Progenitor cell of endocrine pancreas (in vitro differentiated cells): ENCODE measurements at regions not wholly inside any gene's neighbourhood (a gene's known extent, or its start where the extent isn't known, plus 50 kb on each side); places are given as distances from the start of the nearest gene placed in this dataset.

Experiments used
- DNase-seq: peaks from one replicate; pipeline ENCODE4 v3.0.0; 2021; ENCODE audit warnings: low spot score; ENCODE audit not compliant: unreplicated experiment
- H3K27ac Mint-ChIP-seq: 2 replicates; pipeline ENCODE4 v1.8.0; 2021; ENCODE audit warnings: mild to moderate bottlenecking, moderate library complexity, mixed read lengths
- H3K27me3 Mint-ChIP-seq: 2 replicates; pipeline ENCODE4 v1.8.0; 2021; ENCODE audit warnings: mixed read lengths
- H3K36me3 Mint-ChIP-seq: 2 replicates; pipeline ENCODE4 v1.8.0; 2022; ENCODE audit warnings: mixed read lengths; ENCODE audit not compliant: insufficient read depth
- H3K4me1 Mint-ChIP-seq: 2 replicates; pipeline ENCODE4 v1.8.0; 2021; ENCODE audit warnings: low read depth, mixed read lengths
- H3K4me3 Mint-ChIP-seq: 2 replicates; pipeline ENCODE4 v1.8.0; 2021; ENCODE audit warnings: low read depth, mild to moderate bottlenecking, moderate library complexity, mixed read lengths
- H3K9me3 Mint-ChIP-seq: 2 replicates; pipeline ENCODE4 v1.8.0; 2021; ENCODE audit warnings: low read depth, mixed read lengths
- TF ChIP-seq, protein P1 (sequence below): fragments of 200-600 bp; sonication (generic); IDR thresholded peaks from one replicate; pipeline ENCODE4 v1.5.0; 2021; ENCODE audit warnings: antibody characterized with exemption, mild to moderate bottlenecking; ENCODE audit not compliant: unreplicated experiment

DNA sequence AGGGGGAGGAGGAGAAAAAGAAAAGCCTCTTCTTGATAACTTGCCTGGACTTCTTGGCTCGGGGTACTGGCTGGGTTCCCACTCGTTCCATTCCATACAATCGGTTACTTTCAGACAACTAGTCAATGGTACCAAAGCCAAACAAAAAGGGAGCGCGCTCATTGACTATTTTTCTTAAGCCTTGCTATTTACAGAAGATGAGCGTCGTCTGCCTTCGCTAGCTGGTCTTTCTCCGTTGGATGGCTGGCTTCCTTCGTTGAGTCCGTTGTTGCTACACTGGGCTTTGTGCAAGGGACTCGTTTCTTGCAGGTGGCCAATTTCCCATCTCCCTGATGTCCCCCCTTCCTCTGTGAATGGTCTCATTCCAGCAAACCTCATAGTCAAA is 260.4 kb downstream of the ZNF516 start:
- Mint-ChIP-seq H3K9me3 (peaks cover 18% of the 10 kb centered on the region), H3K4me1 (no peaks in the 10 kb centered on the region), H3K27me3 (peaks cover 9% of the 10 kb centered on the region), H3K4me3 (no peak overlapping the region), H3K27ac (no peak overlapping the region), H3K36me3 (no peaks in the 10 kb centered on the region)
- TF ChIP-seq, protein P1, sequence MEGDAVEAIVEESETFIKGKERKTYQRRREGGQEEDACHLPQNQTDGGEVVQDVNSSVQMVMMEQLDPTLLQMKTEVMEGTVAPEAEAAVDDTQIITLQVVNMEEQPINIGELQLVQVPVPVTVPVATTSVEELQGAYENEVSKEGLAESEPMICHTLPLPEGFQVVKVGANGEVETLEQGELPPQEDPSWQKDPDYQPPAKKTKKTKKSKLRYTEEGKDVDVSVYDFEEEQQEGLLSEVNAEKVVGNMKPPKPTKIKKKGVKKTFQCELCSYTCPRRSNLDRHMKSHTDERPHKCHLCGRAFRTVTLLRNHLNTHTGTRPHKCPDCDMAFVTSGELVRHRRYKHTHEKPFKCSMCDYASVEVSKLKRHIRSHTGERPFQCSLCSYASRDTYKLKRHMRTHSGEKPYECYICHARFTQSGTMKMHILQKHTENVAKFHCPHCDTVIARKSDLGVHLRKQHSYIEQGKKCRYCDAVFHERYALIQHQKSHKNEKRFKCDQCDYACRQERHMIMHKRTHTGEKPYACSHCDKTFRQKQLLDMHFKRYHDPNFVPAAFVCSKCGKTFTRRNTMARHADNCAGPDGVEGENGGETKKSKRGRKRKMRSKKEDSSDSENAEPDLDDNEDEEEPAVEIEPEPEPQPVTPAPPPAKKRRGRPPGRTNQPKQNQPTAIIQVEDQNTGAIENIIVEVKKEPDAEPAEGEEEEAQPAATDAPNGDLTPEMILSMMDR, result no peak
- DNase-seq, result no peak

DNA sequence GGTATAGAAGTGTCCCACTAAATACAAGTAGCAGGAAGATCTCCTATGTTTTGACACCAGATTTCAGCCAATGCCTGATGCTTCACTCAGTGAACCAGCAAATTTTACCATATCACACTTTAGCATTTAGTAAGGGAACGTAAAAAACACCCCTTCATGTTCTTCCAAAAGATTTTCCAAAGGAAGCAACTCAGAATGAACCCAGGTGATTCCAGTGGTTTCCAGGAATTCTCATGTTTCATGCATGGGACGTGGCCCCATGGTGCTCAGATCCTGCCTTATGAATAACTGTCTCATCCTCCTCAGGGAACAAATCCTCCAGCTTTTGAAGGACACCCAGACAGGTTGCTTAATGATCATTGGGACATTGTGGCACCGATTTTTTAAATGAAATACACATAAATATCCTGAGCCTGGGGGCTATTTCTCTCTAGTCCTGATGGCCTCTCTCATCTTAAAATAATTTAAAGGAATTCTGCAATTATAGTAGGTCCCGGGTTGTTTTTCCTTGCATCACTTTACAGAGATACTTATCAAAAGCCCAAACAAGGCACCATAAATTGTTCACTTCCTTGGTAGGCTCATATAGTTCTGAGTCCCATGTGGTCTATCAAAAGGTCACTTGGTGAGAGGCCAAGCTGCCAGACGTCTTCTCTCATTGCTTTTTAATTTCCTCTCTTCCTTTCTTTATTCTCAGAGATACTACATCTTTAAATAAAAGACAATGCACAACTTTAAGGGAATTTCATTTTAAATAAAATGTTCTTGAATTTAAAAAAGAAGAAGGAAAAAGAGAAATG is 261.0 kb downstream of the ZNF516 start:
- no peak for DNase-seq

DNA sequence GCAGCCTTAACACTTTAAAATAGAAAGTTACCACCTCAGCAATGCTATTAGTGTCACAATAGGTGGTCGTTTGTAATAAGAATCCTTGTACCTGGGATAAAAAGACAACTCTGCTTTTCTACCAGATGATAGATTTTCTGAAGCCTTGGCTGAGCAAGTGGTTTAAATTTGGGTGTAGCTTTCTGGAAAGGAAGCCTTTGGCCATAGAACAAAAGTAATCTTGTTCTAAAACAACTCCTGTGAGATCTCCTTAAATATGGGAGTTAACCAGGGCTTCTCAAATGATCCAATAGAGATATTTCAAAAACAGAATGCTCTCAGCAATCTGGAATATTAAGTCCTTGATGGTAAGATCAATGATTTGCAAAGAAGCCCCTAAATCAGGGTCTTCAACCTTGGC is 261.6 kb downstream of the ZNF516 start:
- H3K27me3 Mint-ChIP-seq, result peaks cover 9% of the 10 kb centered on the region
- DNase-seq, result no peak
- H3K4me1 Mint-ChIP-seq, result no peaks in the 10 kb centered on the region
- H3K36me3 Mint-ChIP-seq, result no peaks in the 10 kb centered on the region
- peaks cover 8% of the 10 kb centered on the region for H3K9me3 Mint-ChIP-seq
- TF ChIP-seq, protein P1, result no peak
- H3K27ac Mint-ChIP-seq, result no peak overlapping the region
- H3K4me3 Mint-ChIP-seq, result no peak overlapping the region

More for the DNA sequence above, 261.0 kb downstream of the ZNF516 start:
- H3K9me3 Mint-ChIP-seq, result peaks cover 12% of the 10 kb centered on the region
- H3K36me3 Mint-ChIP-seq, result no peaks in the 10 kb centered on the region
- H3K4me3 Mint-ChIP-seq, result no peak overlapping the region
- H3K27ac Mint-ChIP-seq, result no peak overlapping the region
- TF ChIP-seq, protein P1, result no peak
- H3K4me1 Mint-ChIP-seq, result no peaks in the 10 kb centered on the region
- H3K27me3 Mint-ChIP-seq, result peaks cover 9% of the 10 kb centered on the region

DNA sequence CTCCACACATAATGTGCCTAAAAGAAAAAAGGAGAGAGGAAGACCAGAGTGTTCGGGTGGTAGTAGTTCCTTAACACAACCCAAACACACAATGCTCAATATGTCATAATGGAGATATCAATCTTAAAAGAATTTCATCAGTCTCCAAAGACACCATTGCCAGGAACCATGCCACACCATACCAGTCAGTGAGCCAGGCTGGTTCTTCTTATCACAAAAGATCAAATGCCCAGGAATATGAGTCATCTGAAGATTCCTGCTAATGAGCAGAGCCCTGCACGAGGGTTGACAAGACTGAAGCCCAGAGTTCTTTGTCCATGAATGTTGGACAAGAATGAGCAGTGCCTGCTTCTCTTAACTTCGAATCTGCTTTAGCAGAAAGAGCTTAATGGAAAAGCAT is 262.3 kb downstream of the ZNF516 start:
- Mint-ChIP-seq H3K27me3 (peaks cover 9% of the 10 kb centered on the region), H3K4me3 (no peak overlapping the region), H3K36me3 (no peaks in the 10 kb centered on the region), H3K27ac (no peak overlapping the region), H3K4me1 (no peaks in the 10 kb centered on the region), H3K9me3 (peaks cover 3% of the 10 kb centered on the region)
- no peak for DNase-seq
- TF ChIP-seq, protein P1, result no peak

DNA sequence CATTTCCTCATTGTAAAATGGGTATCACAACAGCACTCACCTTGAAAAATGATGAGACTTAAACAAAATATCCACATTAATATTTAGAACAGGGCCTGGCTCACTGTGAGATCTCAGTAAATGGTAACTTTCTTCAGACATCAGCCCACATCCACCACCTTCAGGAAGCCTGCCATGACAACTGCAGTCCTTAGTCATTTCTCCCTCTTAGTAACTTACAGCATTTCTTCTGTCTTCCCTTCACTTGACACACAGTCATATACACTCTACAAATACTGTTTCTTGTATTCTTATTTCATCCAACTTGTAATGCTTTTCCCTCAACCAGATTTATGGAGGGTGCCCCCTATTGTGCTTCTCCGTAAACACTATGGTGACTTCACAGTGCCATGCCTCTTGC is 263.0 kb downstream of the ZNF516 start:
- DNase-seq, result no peak
- H3K27me3 Mint-ChIP-seq, result peaks cover 9% of the 10 kb centered on the region
- H3K36me3 Mint-ChIP-seq, result no peaks in the 10 kb centered on the region
- H3K4me3 Mint-ChIP-seq, result no peak overlapping the region
- no peaks in the 10 kb centered on the region for H3K9me3 Mint-ChIP-seq
- H3K27ac Mint-ChIP-seq, result no peak overlapping the region
- TF ChIP-seq, protein P1, result no peak
- no peaks in the 10 kb centered on the region for H3K4me1 Mint-ChIP-seq
